ENCODE measurements at regions not wholly inside any gene's neighbourhood (a gene's known extent, or its start where the extent isn't known, plus 50 kb on each side); places are given as distances from the start of the nearest gene placed in this dataset.

- H3K27me3 ChIP-seq (ENCODE audit: control insufficient read depth, insufficient read depth, low read length) = no peaks in the 10 kb centered on the region
- in situ Hi-C loops (cut with HindIII; ENCODE audit: low pct_unique_long_range_greater_than_20kb, low sequenced_read_pairs) = no loop called here
- H3K4me3 ChIP-seq (ENCODE audit: low read depth in 2 of 2, low read length in 2 of 2) = no peak overlapping the region
- no peak overlapping the region for H3K27ac ChIP-seq (ENCODE audit: low read length)
- intact Hi-C loops (cut with micrococcal nuclease; ENCODE audit: unreplicated experiment) = no loop called here
- ChIA-PET POLR2A (no interaction called here), CTCF (no interaction called here)
- BruUV-seq (replicated peaks) = no TSS peak
- no peak for ATAC-seq
- H3K4me1 ChIP-seq (ENCODE audit: control insufficient read depth, insufficient read depth, low read length) = no peaks in the 10 kb centered on the region
- no peaks in the 10 kb centered on the region for H3K36me3 ChIP-seq (ENCODE audit: control insufficient read depth, insufficient read depth, low read length)
- TF ChIP-seq POLR2AphosphoS5 (IDR thresholded peaks at IDR 0.05; ENCODE audit: low read depth, low read length) = no peak
- DNase-seq (ENCODE audit: low read depth, low spot score) = no peak
- no peaks in the 10 kb centered on the region for H3K9me3 ChIP-seq (ENCODE audit: control insufficient read depth, insufficient read depth, low read depth, low read length)
Measured at GRCh38 chr16:47885489-47885888, 270.3 kb downstream of the ABCC12 start.

DNA sequence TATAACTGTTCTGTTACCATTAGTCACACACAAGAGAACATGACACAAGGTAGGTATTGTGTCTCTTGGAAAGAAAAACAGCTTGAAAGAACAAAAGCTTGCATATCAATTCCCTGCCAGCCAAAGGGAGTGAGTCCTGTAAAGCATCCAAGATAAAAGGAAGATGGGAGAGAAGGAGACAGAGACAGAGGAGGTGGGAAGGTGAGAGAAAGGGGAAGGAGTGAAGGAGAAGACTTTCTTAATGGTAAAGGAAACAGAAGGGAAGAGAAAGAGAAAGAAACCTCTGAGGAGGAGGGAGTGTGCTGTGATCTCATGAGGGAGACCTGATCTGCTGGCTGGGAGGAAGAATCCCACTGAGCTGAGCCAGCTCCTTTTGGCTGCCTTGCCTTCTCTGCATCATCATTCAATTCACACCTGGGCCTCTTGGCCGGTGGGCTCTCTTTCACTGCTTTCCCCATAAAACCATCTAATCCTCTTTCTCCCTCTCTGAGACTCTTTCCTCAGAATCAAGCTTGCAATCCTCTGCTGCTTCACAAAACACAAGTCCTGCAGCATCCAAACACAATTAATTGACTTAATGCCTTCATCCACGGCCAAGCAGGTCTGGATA, 271.6 kb downstream of the ABCC12 start:
- intact Hi-C loops (cut with micrococcal nuclease; ENCODE audit: unreplicated experiment) = no loop called here
- POLR2A ChIA-PET = no interaction called here

More for the DNA sequence above, 271.6 kb downstream of the ABCC12 start:
- Histone ChIP-seq H3K4me3 (ENCODE audit: low read depth in 2 of 2, low read length in 2 of 2) (no peak overlapping the region), H3K9me3 (ENCODE audit: control insufficient read depth, insufficient read depth, low read depth, low read length) (no peaks in the 10 kb centered on the region), H3K36me3 (ENCODE audit: control insufficient read depth, insufficient read depth, low read length) (no peaks in the 10 kb centered on the region), H3K27me3 (ENCODE audit: control insufficient read depth, insufficient read depth, low read length) (no peaks in the 10 kb centered on the region), H3K4me1 (ENCODE audit: control insufficient read depth, insufficient read depth, low read length) (no peaks in the 10 kb centered on the region), H3K27ac (ENCODE audit: low read length) (no peak overlapping the region)
- DNase-seq (ENCODE audit: low read depth, low spot score) (no peak), ATAC-seq (no peak)
- TF ChIP-seq TCF7L2 (IDR thresholded peaks at IDR 0.05; ENCODE audit: low read depth, low read length) (no peak), POLR2AphosphoS5 (IDR thresholded peaks at IDR 0.05; ENCODE audit: low read depth, low read length) (no peak), SIN3A (IDR thresholded peaks at IDR 0.05; ENCODE audit: borderline replicate concordance, insufficient read depth, low read depth, low read length) (no peak), CTCF (IDR thresholded peaks at IDR 0.05) (no peak)
- TF ChIP-seq, protein P1, sequence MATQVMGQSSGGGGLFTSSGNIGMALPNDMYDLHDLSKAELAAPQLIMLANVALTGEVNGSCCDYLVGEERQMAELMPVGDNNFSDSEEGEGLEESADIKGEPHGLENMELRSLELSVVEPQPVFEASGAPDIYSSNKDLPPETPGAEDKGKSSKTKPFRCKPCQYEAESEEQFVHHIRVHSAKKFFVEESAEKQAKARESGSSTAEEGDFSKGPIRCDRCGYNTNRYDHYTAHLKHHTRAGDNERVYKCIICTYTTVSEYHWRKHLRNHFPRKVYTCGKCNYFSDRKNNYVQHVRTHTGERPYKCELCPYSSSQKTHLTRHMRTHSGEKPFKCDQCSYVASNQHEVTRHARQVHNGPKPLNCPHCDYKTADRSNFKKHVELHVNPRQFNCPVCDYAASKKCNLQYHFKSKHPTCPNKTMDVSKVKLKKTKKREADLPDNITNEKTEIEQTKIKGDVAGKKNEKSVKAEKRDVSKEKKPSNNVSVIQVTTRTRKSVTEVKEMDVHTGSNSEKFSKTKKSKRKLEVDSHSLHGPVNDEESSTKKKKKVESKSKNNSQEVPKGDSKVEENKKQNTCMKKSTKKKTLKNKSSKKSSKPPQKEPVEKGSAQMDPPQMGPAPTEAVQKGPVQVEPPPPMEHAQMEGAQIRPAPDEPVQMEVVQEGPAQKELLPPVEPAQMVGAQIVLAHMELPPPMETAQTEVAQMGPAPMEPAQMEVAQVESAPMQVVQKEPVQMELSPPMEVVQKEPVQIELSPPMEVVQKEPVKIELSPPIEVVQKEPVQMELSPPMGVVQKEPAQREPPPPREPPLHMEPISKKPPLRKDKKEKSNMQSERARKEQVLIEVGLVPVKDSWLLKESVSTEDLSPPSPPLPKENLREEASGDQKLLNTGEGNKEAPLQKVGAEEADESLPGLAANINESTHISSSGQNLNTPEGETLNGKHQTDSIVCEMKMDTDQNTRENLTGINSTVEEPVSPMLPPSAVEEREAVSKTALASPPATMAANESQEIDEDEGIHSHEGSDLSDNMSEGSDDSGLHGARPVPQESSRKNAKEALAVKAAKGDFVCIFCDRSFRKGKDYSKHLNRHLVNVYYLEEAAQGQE (IDR thresholded peaks at IDR 0.05; ENCODE audit: insufficient read depth in 1 of 2, low read depth in 2 of 2, low read length in 1 of 2) = no peak
- CTCF ChIA-PET = no interaction called here
- BruUV-seq (replicated peaks) = no TSS peak
- in situ Hi-C loops (cut with HindIII; ENCODE audit: low pct_unique_long_range_greater_than_20kb, low sequenced_read_pairs) = no loop called here
